ENCODE measurements at regions not wholly inside any gene's neighbourhood (a gene's known extent, or its start where the extent isn't known, plus 50 kb on each side); places are given as distances from the start of the nearest gene placed in this dataset.

DNA sequence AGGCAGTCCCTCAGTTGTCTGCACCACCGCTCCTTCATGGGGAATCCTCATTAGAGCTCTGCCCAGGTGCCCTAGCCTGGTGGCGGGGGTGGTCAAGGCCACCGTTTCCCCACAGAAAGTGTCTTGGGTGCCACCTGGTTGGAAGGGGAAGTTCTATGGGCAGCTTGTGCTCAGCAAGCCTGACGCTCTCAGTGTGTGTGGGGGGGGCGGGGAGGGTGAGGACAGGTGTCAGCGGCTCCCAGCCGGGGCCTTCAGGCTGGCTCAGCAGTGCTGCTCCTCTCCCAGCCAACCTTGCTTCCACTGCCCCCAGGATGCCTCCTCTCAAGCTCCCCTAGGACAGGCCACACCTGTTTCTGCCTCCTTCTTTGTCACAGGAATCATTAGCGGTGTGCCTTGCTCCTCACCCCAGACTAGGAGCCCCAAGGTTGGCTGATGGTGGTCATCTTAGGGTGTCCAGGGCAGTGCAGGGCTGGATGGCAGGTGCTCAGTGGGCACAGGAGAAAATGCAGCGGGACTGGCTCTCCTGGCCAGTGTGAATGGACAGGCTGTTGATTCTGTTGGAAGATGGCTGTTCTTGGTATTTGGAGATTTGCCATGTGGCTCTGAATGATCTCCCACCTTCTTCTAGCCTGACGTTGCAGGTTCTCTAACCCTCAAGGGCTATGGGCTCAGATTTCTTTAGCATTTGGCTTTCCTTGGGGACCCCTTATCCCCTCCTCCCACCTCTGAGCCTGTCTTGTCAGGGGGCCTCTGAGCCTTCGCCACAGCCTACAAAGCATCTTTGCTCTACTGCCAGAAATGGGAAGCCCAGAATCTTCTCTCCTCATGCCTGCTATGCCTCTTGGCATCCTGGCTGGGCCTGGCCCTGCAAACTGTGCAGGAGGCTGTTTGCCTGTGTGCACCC, 185.8 kb upstream of the HS6ST1 start:
- ChIA-PET CTCF (no interaction called here), POLR2A (ENCODE audit: unreplicated experiment) (no interaction called here)
- Histone ChIP-seq H3K4me1 (ENCODE audit: insufficient read depth, low read length) (no peaks in the 10 kb centered on the region), H3K9me3 (ENCODE audit: low read length) (0 out of 2 replicates have a peak, but pooled peaks cover 4% of the 10 kb centered on the region), H4K20me1 (ENCODE audit: low read length) (no peaks in the 10 kb centered on the region), H3K36me3 (ENCODE audit: low read depth, low read length) (no peaks in the 10 kb centered on the region), H3K27ac (ENCODE audit: low read length) (no peak overlapping the region), H3K4me2 (ENCODE audit: low read length) (no peak overlapping the region), H3K79me2 (ENCODE audit: low read length) (no peaks in the 10 kb centered on the region), H2AFZ (ENCODE audit: low read length) (no peak overlapping the region), H3K4me3 (ENCODE audit: low read length) (no peak overlapping the region), H3K9me2 (replicated peaks; ENCODE audit: low read length) (no peaks in the 10 kb centered on the region), H3F3A (ENCODE audit: low read length, unreplicated experiment) (no peaks in the 10 kb centered on the region), H3K9ac (ENCODE audit: low read length) (no peak overlapping the region), H3K27me3 (ENCODE audit: low read length) (peaks cover 31% of the 10 kb centered on the region)
- TF ChIP-seq, protein P1, sequence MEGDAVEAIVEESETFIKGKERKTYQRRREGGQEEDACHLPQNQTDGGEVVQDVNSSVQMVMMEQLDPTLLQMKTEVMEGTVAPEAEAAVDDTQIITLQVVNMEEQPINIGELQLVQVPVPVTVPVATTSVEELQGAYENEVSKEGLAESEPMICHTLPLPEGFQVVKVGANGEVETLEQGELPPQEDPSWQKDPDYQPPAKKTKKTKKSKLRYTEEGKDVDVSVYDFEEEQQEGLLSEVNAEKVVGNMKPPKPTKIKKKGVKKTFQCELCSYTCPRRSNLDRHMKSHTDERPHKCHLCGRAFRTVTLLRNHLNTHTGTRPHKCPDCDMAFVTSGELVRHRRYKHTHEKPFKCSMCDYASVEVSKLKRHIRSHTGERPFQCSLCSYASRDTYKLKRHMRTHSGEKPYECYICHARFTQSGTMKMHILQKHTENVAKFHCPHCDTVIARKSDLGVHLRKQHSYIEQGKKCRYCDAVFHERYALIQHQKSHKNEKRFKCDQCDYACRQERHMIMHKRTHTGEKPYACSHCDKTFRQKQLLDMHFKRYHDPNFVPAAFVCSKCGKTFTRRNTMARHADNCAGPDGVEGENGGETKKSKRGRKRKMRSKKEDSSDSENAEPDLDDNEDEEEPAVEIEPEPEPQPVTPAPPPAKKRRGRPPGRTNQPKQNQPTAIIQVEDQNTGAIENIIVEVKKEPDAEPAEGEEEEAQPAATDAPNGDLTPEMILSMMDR (conservative IDR thresholded peaks at IDR 0.05; ENCODE audit: low read depth, low read length): no peak
- no peak for TF ChIP-seq EZH2phosphoT487 (IDR thresholded peaks at IDR 0.05; ENCODE audit: borderline replicate concordance, low read length)
- TF ChIP-seq EZH2 (IDR thresholded peaks at IDR 0.05; ENCODE audit: low read length, unreplicated experiment): no peak
- ATAC-seq (no peak), DNase-seq (no peak)
- BruUV-seq (replicated peaks): no TSS peak
- intact Hi-C loops (cut with micrococcal nuclease): no loop called here

DNA sequence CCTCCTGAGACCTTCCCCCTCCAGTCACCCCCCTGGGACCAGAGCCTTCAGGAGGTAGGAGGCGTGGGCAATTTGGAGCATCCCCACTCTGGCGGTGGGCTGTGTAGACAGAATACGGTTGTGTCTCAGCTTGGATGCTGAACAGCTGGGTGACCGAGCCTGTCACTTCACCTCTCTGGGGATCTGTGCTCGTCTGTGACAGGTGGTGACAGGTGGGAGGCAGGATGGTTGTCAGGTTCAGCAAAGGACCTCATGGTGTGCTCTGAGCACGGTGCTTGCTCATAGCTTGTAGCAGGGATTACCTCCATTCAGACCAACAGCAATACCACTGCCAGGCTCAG, 186.5 kb upstream of the HS6ST1 start:
- TF ChIP-seq EZH2phosphoT487 (IDR thresholded peaks at IDR 0.05; ENCODE audit: borderline replicate concordance, low read length) (no peak), EZH2 (IDR thresholded peaks at IDR 0.05; ENCODE audit: low read length, unreplicated experiment) (no peak)
- TF ChIP-seq, protein P1 (conservative IDR thresholded peaks at IDR 0.05; ENCODE audit: low read depth, low read length): no peak
- Histone ChIP-seq H2AFZ (ENCODE audit: low read length) (no peak overlapping the region), H3K4me2 (ENCODE audit: low read length) (no peak overlapping the region), H3K9me3 (ENCODE audit: low read length) (0 out of 2 replicates have a peak, but pooled peaks cover 4% of the 10 kb centered on the region), H3K27me3 (ENCODE audit: low read length) (peaks cover 31% of the 10 kb centered on the region), H3K9me2 (replicated peaks; ENCODE audit: low read length) (no peaks in the 10 kb centered on the region), H3K79me2 (ENCODE audit: low read length) (no peaks in the 10 kb centered on the region), H3F3A (ENCODE audit: low read length, unreplicated experiment) (no peaks in the 10 kb centered on the region), H3K36me3 (ENCODE audit: low read depth, low read length) (no peaks in the 10 kb centered on the region), H3K27ac (ENCODE audit: low read length) (no peak overlapping the region), H3K4me1 (ENCODE audit: insufficient read depth, low read length) (no peaks in the 10 kb centered on the region), H3K9ac (ENCODE audit: low read length) (no peak overlapping the region), H4K20me1 (ENCODE audit: low read length) (no peaks in the 10 kb centered on the region), H3K4me3 (ENCODE audit: low read length) (no peak overlapping the region)
- ATAC-seq (no peak), DNase-seq (no peak)
- ChIA-PET CTCF (no interaction called here), POLR2A (ENCODE audit: unreplicated experiment) (no interaction called here)
- no TSS peak for BruUV-seq (replicated peaks)
- intact Hi-C loops (cut with micrococcal nuclease): no loop called here
